ENCODE measurements at regions not wholly inside any gene's neighbourhood (a gene's known extent, or its start where the extent isn't known, plus 50 kb on each side); places are given as distances from the start of the nearest gene placed in this dataset.
"Not testable (repeated sequence)": the region's sequence is repeated elsewhere in the genome, so short reads cannot be mapped to it uniquely, and the experiment has no call there.

GRCh38 chr1:80288750-80289149 lies 1282.2 kb upstream of the ADGRL4 start:
- H3K9me3 ChIP-seq (ENCODE audit: control insufficient read depth, low read length); H3K4me3 ChIP-seq (ENCODE audit: insufficient read depth, low read depth, low read length); H3K27ac ChIP-seq (ENCODE audit: insufficient read depth, low read depth, low read length, poor library complexity, severe bottlenecking); H3K27me3 ChIP-seq (ENCODE audit: control insufficient read depth, insufficient read depth, low read length, poor library complexity, severe bottlenecking); H3K36me3 ChIP-seq (ENCODE audit: control insufficient read depth, insufficient read depth, low read length); H3K4me1 ChIP-seq (ENCODE audit: control insufficient read depth, insufficient read depth, low read length): not testable (repeated sequence)
- WGBS, 2 experiments, result 90 to 94% methylated on average over 2 to 3 of the region's 3 CpGs

- H3K4me1 ChIP-seq (ENCODE audit: control insufficient read depth, insufficient read depth, low read length), result no peaks in the 10 kb centered on the region
- H3K4me3 ChIP-seq (ENCODE audit: insufficient read depth, low read depth, low read length), result no peak overlapping the region
- H3K9me3 ChIP-seq (ENCODE audit: control insufficient read depth, low read length), result no peaks in the 10 kb centered on the region
- H3K36me3 ChIP-seq (ENCODE audit: control insufficient read depth, insufficient read depth, low read length), result no peaks in the 10 kb centered on the region
- WGBS, 2 experiments, result 95 to 97% methylated on average over 4 of the region's 4 CpGs
- H3K27ac ChIP-seq (ENCODE audit: insufficient read depth, low read depth, low read length, poor library complexity, severe bottlenecking), result no peak overlapping the region
- no peaks in the 10 kb centered on the region for H3K27me3 ChIP-seq (ENCODE audit: control insufficient read depth, insufficient read depth, low read length, poor library complexity, severe bottlenecking)
Measured at GRCh38 chr1:80282536-80282935, 1276.0 kb upstream of the ADGRL4 start.

DNA sequence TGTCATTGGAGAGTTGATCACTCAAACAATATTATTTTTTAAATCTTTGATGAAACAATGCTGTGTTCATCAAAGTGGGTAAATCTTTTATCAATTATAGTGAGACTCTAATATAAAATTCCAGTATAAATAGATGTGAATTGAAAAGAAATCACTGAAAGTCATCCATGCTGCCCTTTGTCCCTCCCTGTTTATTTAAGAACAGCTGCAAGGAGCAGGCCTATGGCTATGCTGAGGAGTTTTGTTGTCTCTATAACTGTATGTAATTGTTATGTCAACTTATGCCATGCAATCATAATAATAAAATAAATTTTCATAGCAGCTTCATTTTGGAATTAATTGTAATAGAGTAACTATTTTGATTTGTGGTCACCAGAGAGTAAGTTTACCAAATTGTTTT lies 1272.4 kb upstream of the ADGRL4 start:
- Histone ChIP-seq H3K9me3 (ENCODE audit: control insufficient read depth, low read length) (no peaks in the 10 kb centered on the region), H3K4me1 (ENCODE audit: control insufficient read depth, insufficient read depth, low read length) (no peaks in the 10 kb centered on the region), H3K36me3 (ENCODE audit: control insufficient read depth, insufficient read depth, low read length) (no peaks in the 10 kb centered on the region), H3K27me3 (ENCODE audit: control insufficient read depth, insufficient read depth, low read length, poor library complexity, severe bottlenecking) (no peaks in the 10 kb centered on the region), H3K4me3 (ENCODE audit: insufficient read depth, low read depth, low read length) (no peak overlapping the region), H3K27ac (ENCODE audit: insufficient read depth, low read depth, low read length, poor library complexity, severe bottlenecking) (no peak overlapping the region)

DNA sequence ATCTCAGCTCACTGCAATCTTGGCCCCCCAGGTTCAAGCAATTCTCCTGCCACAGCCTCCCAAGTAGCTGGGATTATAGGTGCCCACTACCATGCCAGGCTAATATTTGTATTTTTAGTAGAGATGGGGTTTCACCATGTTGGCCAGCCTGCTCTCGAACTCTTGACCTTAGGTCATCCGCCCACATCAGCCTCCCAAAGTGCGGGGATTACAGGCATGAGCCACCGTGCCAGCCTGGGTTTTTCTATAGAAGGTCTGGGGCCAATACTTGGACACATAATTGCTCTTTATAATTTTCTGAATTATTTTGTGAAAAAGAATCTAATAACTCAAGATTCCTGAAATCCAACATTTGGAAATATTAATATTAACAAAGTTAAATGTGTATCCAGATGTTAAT lies 1267.7 kb upstream of the ADGRL4 start:
- no peaks in the 10 kb centered on the region for H3K36me3 ChIP-seq (ENCODE audit: control insufficient read depth, insufficient read depth, low read length)

GRCh38 chr1:80272495-80272894 lies 1266.0 kb upstream of the ADGRL4 start:
- no peaks in the 10 kb centered on the region for H3K27me3 ChIP-seq (ENCODE audit: control insufficient read depth, insufficient read depth, low read length, poor library complexity, severe bottlenecking)
- H3K9me3 ChIP-seq (ENCODE audit: control insufficient read depth, low read length), result no peaks in the 10 kb centered on the region
- no peak overlapping the region for H3K4me3 ChIP-seq (ENCODE audit: insufficient read depth, low read depth, low read length)
- H3K27ac ChIP-seq (ENCODE audit: insufficient read depth, low read depth, low read length, poor library complexity, severe bottlenecking), result no peak overlapping the region
- no peaks in the 10 kb centered on the region for H3K4me1 ChIP-seq (ENCODE audit: control insufficient read depth, insufficient read depth, low read length)
- WGBS, 2 experiments, result 90 to 95% methylated on average over 2 of the region's 2 CpGs
- H3K36me3 ChIP-seq (ENCODE audit: control insufficient read depth, insufficient read depth, low read length), result no peaks in the 10 kb centered on the region

More for the DNA sequence above, 1267.7 kb upstream of the ADGRL4 start:
- WGBS, 2 experiments, result 96 to 97% methylated on average over 4 of the region's 4 CpGs
- no peaks in the 10 kb centered on the region for H3K4me1 ChIP-seq (ENCODE audit: control insufficient read depth, insufficient read depth, low read length)
- no peak overlapping the region for H3K27ac ChIP-seq (ENCODE audit: insufficient read depth, low read depth, low read length, poor library complexity, severe bottlenecking)
- H3K9me3 ChIP-seq (ENCODE audit: control insufficient read depth, low read length), result no peaks in the 10 kb centered on the region
- H3K4me3 ChIP-seq (ENCODE audit: insufficient read depth, low read depth, low read length), result no peak overlapping the region
- H3K27me3 ChIP-seq (ENCODE audit: control insufficient read depth, insufficient read depth, low read length, poor library complexity, severe bottlenecking), result no peaks in the 10 kb centered on the region

- 70 to 88% methylated on average over 1 of the region's 1 CpG for WGBS, 2 experiments
- H3K4me1 ChIP-seq (ENCODE audit: control insufficient read depth, insufficient read depth, low read length), result no peaks in the 10 kb centered on the region
- H3K36me3 ChIP-seq (ENCODE audit: control insufficient read depth, insufficient read depth, low read length), result no peaks in the 10 kb centered on the region
- H3K27me3 ChIP-seq (ENCODE audit: control insufficient read depth, insufficient read depth, low read length, poor library complexity, severe bottlenecking), result no peaks in the 10 kb centered on the region
- H3K9me3 ChIP-seq (ENCODE audit: control insufficient read depth, low read length), result no peaks in the 10 kb centered on the region
- no peak overlapping the region for H3K4me3 ChIP-seq (ENCODE audit: insufficient read depth, low read depth, low read length)
- H3K27ac ChIP-seq (ENCODE audit: insufficient read depth, low read depth, low read length, poor library complexity, severe bottlenecking), result no peak overlapping the region
Measured at GRCh38 chr1:80258659-80259058, 1252.1 kb upstream of the ADGRL4 start.

DNA sequence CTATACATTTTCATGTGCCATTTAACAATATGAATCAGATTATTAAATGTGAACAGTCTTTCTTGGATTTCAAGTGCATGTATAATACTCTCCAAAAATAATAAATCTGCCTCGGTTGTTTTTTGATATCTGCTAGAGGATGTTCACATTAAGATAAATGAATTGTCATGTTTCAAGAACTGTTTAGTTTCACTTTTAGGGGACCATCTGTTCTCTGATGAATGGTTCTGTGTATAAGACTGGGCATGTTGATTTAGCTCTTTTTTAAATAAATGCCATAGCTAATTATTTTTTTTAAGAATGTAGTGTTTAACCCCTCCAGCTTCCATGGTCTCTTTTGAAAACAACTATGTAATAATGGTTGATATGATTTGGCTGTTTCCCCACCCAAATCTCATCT lies 1245.1 kb upstream of the ADGRL4 start:
- Histone ChIP-seq H3K4me1 (ENCODE audit: control insufficient read depth, insufficient read depth, low read length) (no peaks in the 10 kb centered on the region), H3K4me3 (ENCODE audit: insufficient read depth, low read depth, low read length) (no peak overlapping the region), H3K27me3 (ENCODE audit: control insufficient read depth, insufficient read depth, low read length, poor library complexity, severe bottlenecking) (no peaks in the 10 kb centered on the region), H3K9me3 (ENCODE audit: control insufficient read depth, low read length) (no peaks in the 10 kb centered on the region), H3K27ac (ENCODE audit: insufficient read depth, low read depth, low read length, poor library complexity, severe bottlenecking) (no peak overlapping the region), H3K36me3 (ENCODE audit: control insufficient read depth, insufficient read depth, low read length) (no peaks in the 10 kb centered on the region)
- WGBS, 2 experiments, result 88 to 91% methylated on average over 1 of the region's 1 CpG

GRCh38 chr1:80251171-80251570 lies 1244.6 kb upstream of the ADGRL4 start:
- Histone ChIP-seq H3K27ac (ENCODE audit: insufficient read depth, low read depth, low read length, poor library complexity, severe bottlenecking) (no peak overlapping the region), H3K4me1 (ENCODE audit: control insufficient read depth, insufficient read depth, low read length) (no peaks in the 10 kb centered on the region), H3K36me3 (ENCODE audit: control insufficient read depth, insufficient read depth, low read length) (no peaks in the 10 kb centered on the region), H3K27me3 (ENCODE audit: control insufficient read depth, insufficient read depth, low read length, poor library complexity, severe bottlenecking) (no peaks in the 10 kb centered on the region), H3K9me3 (ENCODE audit: control insufficient read depth, low read length) (no peaks in the 10 kb centered on the region), H3K4me3 (ENCODE audit: insufficient read depth, low read depth, low read length) (no peak overlapping the region)

GRCh38 chr1:80250573-80251168 lies 1244.1 kb upstream of the ADGRL4 start:
- no peak overlapping the region for H3K27ac ChIP-seq (ENCODE audit: insufficient read depth, low read depth, low read length, poor library complexity, severe bottlenecking)
- WGBS, 2 experiments, result 93 to 100% methylated on average over 2 to 3 of the region's 3 CpGs

GRCh38 chr1:80249699-80250098 lies 1243.2 kb upstream of the ADGRL4 start:
- no peak overlapping the region for H3K4me3 ChIP-seq (ENCODE audit: insufficient read depth, low read depth, low read length)
- H3K27ac ChIP-seq (ENCODE audit: insufficient read depth, low read depth, low read length, poor library complexity, severe bottlenecking), result no peak overlapping the region
- H3K9me3 ChIP-seq (ENCODE audit: control insufficient read depth, low read length), result no peaks in the 10 kb centered on the region
- H3K27me3 ChIP-seq (ENCODE audit: control insufficient read depth, insufficient read depth, low read length, poor library complexity, severe bottlenecking), result no peaks in the 10 kb centered on the region
- H3K36me3 ChIP-seq (ENCODE audit: control insufficient read depth, insufficient read depth, low read length), result no peaks in the 10 kb centered on the region
- WGBS, 2 experiments, result 86% methylated on average over 1 of the region's 1 CpG
- H3K4me1 ChIP-seq (ENCODE audit: control insufficient read depth, insufficient read depth, low read length), result no peaks in the 10 kb centered on the region

More at GRCh38 chr1:80250573-80251168, 1244.1 kb upstream of the ADGRL4 start:
- Histone ChIP-seq H3K27me3 (ENCODE audit: control insufficient read depth, insufficient read depth, low read length, poor library complexity, severe bottlenecking) (no peaks in the 10 kb centered on the region), H3K4me1 (ENCODE audit: control insufficient read depth, insufficient read depth, low read length) (no peaks in the 10 kb centered on the region), H3K36me3 (ENCODE audit: control insufficient read depth, insufficient read depth, low read length) (no peaks in the 10 kb centered on the region), H3K9me3 (ENCODE audit: control insufficient read depth, low read length) (no peaks in the 10 kb centered on the region), H3K4me3 (ENCODE audit: insufficient read depth, low read depth, low read length) (no peak overlapping the region)

- no peaks in the 10 kb centered on the region for H3K4me1 ChIP-seq (ENCODE audit: control insufficient read depth, insufficient read depth, low read length)
- no peaks in the 10 kb centered on the region for H3K9me3 ChIP-seq (ENCODE audit: control insufficient read depth, low read length)
- no peaks in the 10 kb centered on the region for H3K36me3 ChIP-seq (ENCODE audit: control insufficient read depth, insufficient read depth, low read length)
- H3K27ac ChIP-seq (ENCODE audit: insufficient read depth, low read depth, low read length, poor library complexity, severe bottlenecking), result no peak overlapping the region
- no peak overlapping the region for H3K4me3 ChIP-seq (ENCODE audit: insufficient read depth, low read depth, low read length)
- no peaks in the 10 kb centered on the region for H3K27me3 ChIP-seq (ENCODE audit: control insufficient read depth, insufficient read depth, low read length, poor library complexity, severe bottlenecking)
Measured at GRCh38 chr1:80248886-80249285, 1242.4 kb upstream of the ADGRL4 start.
